IPS DF 6.9 (cell line): ENCODE measurements at regions not wholly inside any gene's neighbourhood (a gene's known extent, or its start where the extent isn't known, plus 50 kb on each side); places are given as distances from the start of the nearest gene placed in this dataset.
A peak's percentile ranks its signal among the peaks of the same experiment; 100 is the strongest.

Experiments
- DNase-seq: peaks from one replicate; pipeline ENCODE4 v3.0.0-alpha.2; 2013; ENCODE audit warnings: low read depth, low spot score
- H3K27ac ChIP-seq: one replicate; pipeline ENCODE4 v1.5.1; 2013; ENCODE audit warnings: low read length, control low read depth
- H3K27me3 ChIP-seq: 2 replicates; pipeline ENCODE4 v1.6.1; 2013; ENCODE audit warnings: mild to moderate bottlenecking, low read length; ENCODE audit not compliant: control insufficient read depth, insufficient read depth
- H3K36me3 ChIP-seq: 2 replicates; pipeline ENCODE4 v1.6.1; 2013; ENCODE audit warnings: low read length; ENCODE audit not compliant: control insufficient read depth, insufficient read depth
- H3K4me1 ChIP-seq: 2 replicates; pipeline ENCODE4 v1.6.1; 2013; ENCODE audit warnings: low read length; ENCODE audit not compliant: control insufficient read depth, insufficient read depth
- H3K4me3 ChIP-seq: 2 replicates; pipeline ENCODE4 v1.5.1; 2013; ENCODE audit warnings: mild to moderate bottlenecking, low read length
- H3K9me3 ChIP-seq: 2 replicates; pipeline ENCODE4 v1.6.1; 2013; ENCODE audit warnings: low read length, inconsistent platforms; ENCODE audit not compliant: control insufficient read depth, insufficient read depth
- WGBS: extraction: QIAGEN DNeasy Blood & Tissue Kit; methylation state at CpG from one replicate; pipeline ENCODE4 v1.1.7; 2013; ENCODE audit warnings: mixed read lengths, missing lambda C conversion rate; ENCODE audit not compliant: insufficient read length, insufficient coverage; 5-methylcytosine and 5-hydroxymethylcytosine counted together

DNA sequence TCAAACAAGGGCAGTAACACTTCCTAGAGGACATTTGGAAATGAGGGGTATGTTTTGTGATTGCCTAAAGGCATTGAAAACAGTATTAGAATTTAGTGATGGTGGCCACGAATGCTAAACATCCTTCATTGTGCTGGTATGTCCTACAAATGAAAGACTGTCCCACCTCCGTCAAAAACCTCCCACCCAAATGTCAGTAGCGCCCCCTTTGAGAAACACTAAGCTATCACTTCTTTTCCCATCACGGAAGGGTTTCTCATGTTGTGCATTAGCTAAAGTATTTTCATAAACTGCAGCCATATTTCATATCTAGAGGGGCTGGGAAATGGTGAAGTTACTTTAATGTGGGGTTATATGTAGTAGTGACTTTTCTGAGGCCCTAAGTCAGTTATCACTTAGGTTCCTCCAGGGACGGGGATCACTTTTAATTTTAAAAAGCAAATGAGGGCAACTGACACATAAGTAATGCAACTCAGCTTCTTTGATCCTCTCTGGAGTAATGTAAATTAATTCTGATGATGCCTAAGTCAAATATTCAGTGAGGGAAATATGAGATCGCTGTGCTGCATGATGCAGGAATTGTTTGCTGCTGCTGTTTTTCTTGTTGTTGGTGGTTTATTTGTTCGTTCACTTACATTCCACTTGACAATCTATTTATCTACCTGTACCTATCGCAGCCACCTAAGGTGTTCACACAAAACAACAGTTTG, 1403.4 kb upstream of the TENM4 start:
- no peaks in the 10 kb centered on the region for H3K27me3 ChIP-seq
- H3K36me3 ChIP-seq: no peaks in the 10 kb centered on the region
- no peak overlapping the region for H3K4me3 ChIP-seq
- DNase-seq: peak; percentile 4
- H3K4me1 ChIP-seq: no peaks in the 10 kb centered on the region
- H3K9me3 ChIP-seq: no peaks in the 10 kb centered on the region
- H3K27ac ChIP-seq: no peak overlapping the region
- no CpG with 5 or more reads among the region's 8 CpGs for WGBS

DNA sequence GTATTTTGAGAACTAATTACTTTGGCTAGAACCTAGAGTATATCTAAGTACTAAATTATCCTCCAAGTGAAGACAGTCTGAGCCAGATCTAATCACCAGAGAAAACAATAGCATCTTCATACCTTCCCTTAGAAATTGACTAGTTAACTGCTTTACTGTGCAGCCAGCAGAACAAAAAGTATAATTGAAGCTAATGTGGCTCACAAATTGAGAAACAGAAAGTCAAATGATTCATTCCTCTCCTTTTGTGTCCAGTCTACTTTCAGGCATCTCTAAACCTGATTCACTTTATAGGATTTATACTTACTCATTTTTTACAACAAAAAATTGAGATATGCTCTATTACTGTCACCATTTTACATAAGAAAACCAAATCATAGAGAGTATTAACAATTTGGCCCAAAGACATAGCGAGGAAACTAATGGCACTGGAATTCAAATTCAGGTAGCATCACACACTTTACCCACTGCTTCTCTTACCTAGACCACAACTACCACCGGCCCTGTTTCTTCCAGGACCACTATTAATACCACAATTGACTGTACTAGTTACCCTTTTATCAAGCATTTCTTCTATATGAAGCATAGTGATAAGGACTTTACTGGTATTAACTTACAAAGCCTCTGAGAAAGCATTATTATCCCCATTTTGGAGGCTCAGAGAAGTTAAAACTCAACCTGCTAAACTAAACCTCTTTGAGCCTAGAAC, 1402.6 kb upstream of the TENM4 start:
- H3K27ac ChIP-seq: no peak overlapping the region
- H3K4me1 ChIP-seq: no peaks in the 10 kb centered on the region
- H3K4me3 ChIP-seq: no peak overlapping the region
- DNase-seq: no peak
- WGBS: no CpG with 5 or more reads among the region's 2 CpGs
- no peaks in the 10 kb centered on the region for H3K27me3 ChIP-seq
- H3K36me3 ChIP-seq: no peaks in the 10 kb centered on the region
- no peaks in the 10 kb centered on the region for H3K9me3 ChIP-seq

DNA sequence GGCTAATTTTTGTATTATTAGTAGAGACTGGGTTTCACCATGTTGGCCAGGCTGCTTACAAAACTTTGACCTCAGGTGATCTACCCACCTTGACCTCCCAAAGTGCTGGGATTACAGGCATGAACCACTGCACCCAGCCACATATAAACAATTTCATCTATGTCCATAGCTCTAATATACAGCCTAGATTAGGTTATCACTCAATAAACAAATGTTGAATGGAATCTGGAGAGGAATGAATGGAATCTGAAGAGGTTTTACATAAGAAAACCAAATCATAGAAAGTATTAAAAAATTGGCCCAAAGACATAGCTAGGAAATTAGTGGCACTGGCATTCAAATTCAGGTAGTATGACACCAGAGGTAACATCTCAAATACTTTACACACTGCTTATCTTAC, 1401.4 kb upstream of the TENM4 start:
- DNase-seq: no peak
- Histone ChIP-seq H3K27ac (no peak overlapping the region), H3K4me1 (no peaks in the 10 kb centered on the region), H3K36me3 (no peaks in the 10 kb centered on the region), H3K4me3 (no peak overlapping the region), H3K9me3 (no peaks in the 10 kb centered on the region), H3K27me3 (no peaks in the 10 kb centered on the region)

DNA sequence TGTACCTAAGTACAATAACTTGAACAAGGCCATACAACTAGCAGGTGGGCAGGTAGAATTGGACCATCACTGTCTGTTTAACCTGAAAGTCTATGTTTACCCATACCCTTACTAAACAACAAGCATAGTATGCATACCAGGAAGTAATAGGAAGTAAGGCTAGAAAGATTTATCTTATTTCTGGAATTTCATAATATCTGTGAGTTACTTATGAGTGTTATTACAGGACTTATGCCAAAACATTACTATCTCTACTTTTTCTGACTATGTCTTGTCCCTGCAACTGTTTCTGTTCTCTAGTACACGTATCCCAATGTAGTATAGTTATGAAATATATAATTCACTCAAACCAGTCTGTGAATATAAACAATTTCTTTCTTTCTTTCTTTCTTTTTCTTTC, 1400.8 kb upstream of the TENM4 start:
- WGBS: no CpG with 5 or more reads among the region's 1 CpG
- DNase-seq: no peak
- H3K4me3 ChIP-seq: no peak overlapping the region
- H3K4me1 ChIP-seq: no peaks in the 10 kb centered on the region
- H3K36me3 ChIP-seq: no peaks in the 10 kb centered on the region
- no peaks in the 10 kb centered on the region for H3K27me3 ChIP-seq
- H3K9me3 ChIP-seq: no peaks in the 10 kb centered on the region
- no peak overlapping the region for H3K27ac ChIP-seq

DNA sequence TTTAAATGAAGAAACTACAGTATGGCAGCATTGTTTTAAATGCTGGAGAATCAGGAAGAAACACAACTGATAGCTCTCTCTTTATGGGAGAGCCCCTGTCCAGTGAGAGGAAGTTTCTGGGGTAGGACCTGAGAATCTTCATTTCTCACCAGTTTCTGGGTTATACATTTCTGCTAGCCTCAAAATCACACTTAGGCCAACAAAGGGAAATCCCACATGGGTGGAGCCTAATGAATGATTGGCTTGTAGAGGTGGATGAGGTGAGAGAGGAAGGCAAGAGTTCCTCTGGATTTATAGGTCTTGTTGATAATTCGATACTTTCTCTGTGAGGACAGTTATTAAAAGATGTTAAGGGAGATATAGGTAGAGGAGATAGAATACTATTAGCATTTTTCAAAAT, 1397.3 kb upstream of the TENM4 start:
- Histone ChIP-seq H3K27ac (no peak overlapping the region), H3K27me3 (no peaks in the 10 kb centered on the region), H3K4me3 (no peak overlapping the region), H3K36me3 (no peaks in the 10 kb centered on the region), H3K4me1 (no peaks in the 10 kb centered on the region), H3K9me3 (no peaks in the 10 kb centered on the region)
- no peak for DNase-seq
- WGBS: 100% methylated on average over 1 of the region's 1 CpG

DNA sequence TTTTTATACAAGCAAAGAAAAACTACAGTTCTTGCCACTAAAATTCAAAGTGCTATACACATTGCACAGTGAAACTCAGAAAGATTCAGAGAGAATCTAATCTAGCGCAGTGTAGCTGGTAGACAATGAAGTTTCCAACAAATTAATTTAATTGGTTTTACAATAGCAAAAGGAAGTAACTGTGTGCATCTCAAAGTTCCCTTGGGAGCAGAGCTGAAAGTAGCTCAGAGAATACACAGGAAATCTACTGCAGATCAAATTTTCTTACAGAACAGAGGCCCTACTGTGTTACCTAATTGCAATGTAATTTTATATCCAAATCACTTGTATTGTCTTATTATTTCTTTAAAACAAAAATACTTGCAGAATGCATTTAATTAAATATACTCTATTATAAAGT, 1396.2 kb upstream of the TENM4 start:
- DNase-seq: no peak
- H3K27me3 ChIP-seq: no peaks in the 10 kb centered on the region
- WGBS: no CpG with 5 or more reads among the region's 1 CpG
- H3K36me3 ChIP-seq: no peaks in the 10 kb centered on the region
- no peaks in the 10 kb centered on the region for H3K4me1 ChIP-seq
- H3K9me3 ChIP-seq: no peaks in the 10 kb centered on the region
- no peak overlapping the region for H3K4me3 ChIP-seq
- H3K27ac ChIP-seq: no peak overlapping the region

DNA sequence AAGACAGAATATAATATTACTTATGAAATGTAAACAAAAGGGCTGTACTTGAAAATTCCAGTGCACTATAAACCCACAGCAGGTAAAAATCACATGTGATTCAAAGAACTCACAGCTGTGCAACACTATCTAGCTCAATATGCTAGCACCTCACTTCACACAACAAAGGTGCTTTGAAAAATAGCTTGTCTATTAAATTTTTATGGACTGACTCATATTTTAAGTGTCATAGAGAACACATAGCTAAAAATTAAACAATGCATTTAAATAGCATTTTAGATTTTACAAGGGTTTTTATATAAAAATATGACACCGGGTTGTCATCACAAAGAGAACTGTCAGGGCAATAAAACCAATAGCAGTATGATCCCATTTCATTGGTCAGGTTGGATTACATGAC, 1390.5 kb upstream of the TENM4 start:
- H3K36me3 ChIP-seq: no peaks in the 10 kb centered on the region
- WGBS: no CpG with 5 or more reads among the region's 1 CpG
- no peaks in the 10 kb centered on the region for H3K4me1 ChIP-seq
- H3K9me3 ChIP-seq: no peaks in the 10 kb centered on the region; the same call in 1 of the 2 replicates
- no peaks in the 10 kb centered on the region for H3K27me3 ChIP-seq
- no peak overlapping the region for H3K27ac ChIP-seq
- no peak overlapping the region for H3K4me3 ChIP-seq
- no peak for DNase-seq

DNA sequence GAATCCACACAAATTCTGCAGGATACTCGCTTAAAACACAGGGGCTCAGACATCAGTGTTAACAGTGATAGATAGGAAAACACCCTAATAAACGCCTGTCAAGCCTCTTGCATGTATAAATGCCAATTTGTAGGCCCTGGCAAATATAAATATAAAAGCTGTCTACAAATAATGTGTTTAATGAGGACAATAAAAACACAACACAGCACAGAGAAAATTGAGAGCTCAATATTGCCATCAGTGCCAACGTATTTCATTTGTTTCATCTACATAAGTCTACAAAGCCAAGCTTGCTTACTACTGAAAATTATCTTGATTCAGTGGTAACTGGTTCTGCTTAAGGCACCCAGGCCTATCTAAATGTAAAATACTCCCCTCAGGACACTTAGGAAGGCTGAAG, 1387.0 kb upstream of the TENM4 start:
- WGBS: no CpG with 5 or more reads among the region's 3 CpGs
- no peak overlapping the region for H3K4me3 ChIP-seq
- no peaks in the 10 kb centered on the region for H3K27me3 ChIP-seq
- no peaks in the 10 kb centered on the region; the same call in 1 of the 2 replicates for H3K9me3 ChIP-seq
- no peak for DNase-seq
- no peak overlapping the region for H3K27ac ChIP-seq
- H3K36me3 ChIP-seq: no peaks in the 10 kb centered on the region
- H3K4me1 ChIP-seq: no peaks in the 10 kb centered on the region

DNA sequence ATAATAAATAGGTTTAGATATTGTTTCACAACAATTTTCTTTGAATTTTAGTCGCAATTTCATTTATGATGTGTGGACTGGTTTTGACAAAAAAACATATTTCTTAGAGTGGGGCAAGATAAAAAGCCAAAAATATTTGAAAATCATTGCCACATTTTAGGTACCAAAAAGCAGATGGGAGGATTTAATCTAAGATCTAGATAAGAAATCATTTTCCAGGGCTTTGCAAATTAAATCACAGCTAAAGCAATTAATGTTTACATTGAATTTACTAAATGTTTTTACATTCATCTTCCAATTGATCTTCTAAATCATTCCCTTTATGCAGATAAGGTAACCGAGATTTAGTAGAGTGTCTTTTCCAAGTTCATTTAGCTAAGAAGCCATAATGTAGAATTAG, 1386.0 kb upstream of the TENM4 start:
- H3K9me3 ChIP-seq: no peaks in the 10 kb centered on the region; the same call in 1 of the 2 replicates
- WGBS: no CpG with 5 or more reads among the region's 2 CpGs
- H3K27ac ChIP-seq: no peak overlapping the region
- H3K27me3 ChIP-seq: no peaks in the 10 kb centered on the region
- H3K4me1 ChIP-seq: no peaks in the 10 kb centered on the region
- no peak overlapping the region for H3K4me3 ChIP-seq
- no peaks in the 10 kb centered on the region for H3K36me3 ChIP-seq
- DNase-seq: no peak

DNA sequence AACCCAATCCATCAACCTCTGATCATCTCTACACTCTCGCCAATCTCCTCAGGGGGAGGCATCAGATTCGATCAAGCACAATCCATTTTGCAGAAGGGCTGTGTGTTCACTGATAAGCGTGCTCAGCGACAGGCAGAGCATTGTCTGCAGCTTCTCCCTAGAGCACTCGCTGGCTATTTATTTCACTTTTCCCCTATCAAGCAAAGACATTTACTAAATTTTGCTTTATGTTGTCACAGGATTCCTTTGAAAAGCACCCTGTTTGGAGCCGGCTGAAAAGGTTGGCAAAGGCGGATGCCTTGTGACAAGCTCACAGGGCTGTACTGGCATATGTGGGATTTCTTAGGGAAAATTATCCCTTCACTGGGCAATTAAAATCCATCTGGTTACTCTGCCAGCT, 1381.5 kb upstream of the TENM4 start:
- WGBS: no CpG with 5 or more reads among the region's 7 CpGs
- Histone ChIP-seq H3K4me1 (no peaks in the 10 kb centered on the region), H3K27ac (no peak overlapping the region), H3K4me3 (no peak overlapping the region), H3K9me3 (no peaks in the 10 kb centered on the region; the same call in 1 of the 2 replicates), H3K27me3 (no peaks in the 10 kb centered on the region), H3K36me3 (no peaks in the 10 kb centered on the region)
- no peak for DNase-seq

DNA sequence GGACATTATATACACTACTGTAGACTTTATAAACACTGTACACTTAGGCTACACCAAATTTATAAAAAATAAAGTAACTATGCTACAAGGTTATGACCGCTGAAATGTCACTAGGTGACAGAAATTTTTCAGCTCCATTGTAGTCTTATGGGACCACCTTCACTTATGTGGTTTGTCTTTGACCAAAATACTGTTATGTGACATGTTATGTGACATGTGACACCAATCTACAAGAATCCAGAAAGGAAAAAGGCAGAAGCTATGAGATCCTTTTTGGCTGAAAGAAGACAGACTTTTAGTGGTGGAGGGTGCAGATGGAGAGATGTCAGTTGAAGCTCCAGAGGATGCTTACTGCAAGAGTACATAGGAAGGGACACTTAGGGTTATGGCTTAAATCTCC, 1378.4 kb upstream of the TENM4 start:
- no CpG with 5 or more reads among the region's 1 CpG for WGBS
- Histone ChIP-seq H3K27ac (no peak overlapping the region), H3K9me3 (no peaks in the 10 kb centered on the region)

More for the DNA sequence above, 1378.4 kb upstream of the TENM4 start:
- DNase-seq: no peak
- Histone ChIP-seq H3K4me3 (no peak overlapping the region), H3K27me3 (no peaks in the 10 kb centered on the region), H3K4me1 (no peaks in the 10 kb centered on the region), H3K36me3 (no peaks in the 10 kb centered on the region)
